NCI-H510A treated with DMSO at 0.1 percent for 48 hours (cell line): ENCODE measurements at regions not wholly inside any gene's neighbourhood (a gene's known extent, or its start where the extent isn't known, plus 50 kb on each side); places are given as distances from the start of the nearest gene placed in this dataset.
"Not testable (repeated sequence)": the region's sequence is repeated elsewhere in the genome, so short reads cannot be mapped to it uniquely, and the experiment has no call there.

Experiments
- DNase-seq: peaks from one replicate; lab custom pipeline; 2025; lab: John Stamatoyannopoulos, UW

DNA sequence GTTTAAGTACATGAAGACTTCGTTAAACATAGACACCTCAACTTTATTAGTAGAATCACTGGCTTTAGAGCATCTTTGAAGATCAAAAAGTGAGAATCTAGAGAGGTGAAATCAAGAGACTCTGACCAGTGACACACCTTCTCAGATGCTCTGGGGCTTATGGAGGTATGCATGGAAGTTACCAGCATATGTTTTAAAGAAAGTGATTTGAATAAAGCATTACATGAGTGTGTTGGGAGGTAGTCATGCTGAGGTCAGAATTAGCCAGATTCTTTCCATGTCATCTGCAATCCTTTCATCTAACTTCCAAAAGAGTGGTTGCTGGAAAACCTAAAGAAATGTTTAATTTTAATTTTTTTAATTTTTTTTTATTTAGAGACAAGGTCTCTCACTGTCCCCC is 658.0 kb upstream of the GOLIM4 start:
- DNase-seq = no peak

DNA sequence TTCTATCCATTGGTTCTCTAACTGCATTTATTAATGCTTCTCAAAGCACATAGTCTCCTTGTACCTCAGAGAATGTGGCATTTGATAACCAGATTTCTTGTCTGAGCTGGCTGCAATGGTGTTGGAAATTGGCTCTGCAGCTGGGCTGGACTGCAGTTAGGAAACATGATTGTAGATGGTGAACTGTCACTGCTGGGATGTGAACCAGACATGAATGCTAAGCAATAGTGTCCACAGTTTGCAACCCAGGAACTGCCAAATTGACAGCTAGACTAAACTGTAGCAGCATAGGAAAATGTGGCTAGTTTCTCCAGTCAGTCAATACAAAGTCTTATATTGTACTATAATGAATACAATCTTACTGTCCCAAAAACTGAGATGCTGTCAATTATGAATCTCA is 656.6 kb upstream of the GOLIM4 start:
- no peak for DNase-seq

DNA sequence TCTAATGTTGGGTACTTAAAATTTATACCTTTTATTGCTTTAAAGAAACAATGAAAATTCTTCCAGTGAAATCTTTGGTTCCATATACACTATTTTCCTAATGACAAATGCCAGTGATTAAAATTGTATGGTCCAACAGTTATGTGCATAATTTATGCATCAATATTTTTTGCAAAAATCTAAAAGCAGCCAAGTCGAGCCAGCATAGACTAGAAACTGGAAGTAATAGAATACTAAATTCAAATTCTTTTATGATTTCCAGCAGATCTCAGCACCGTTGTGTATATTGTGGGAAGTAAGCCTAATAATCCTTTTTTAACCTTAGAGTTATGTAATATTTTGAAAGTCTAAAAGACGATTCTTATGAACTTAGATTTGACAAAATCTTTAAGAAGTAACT is 652.0 kb upstream of the GOLIM4 start:
- DNase-seq = no peak

DNA sequence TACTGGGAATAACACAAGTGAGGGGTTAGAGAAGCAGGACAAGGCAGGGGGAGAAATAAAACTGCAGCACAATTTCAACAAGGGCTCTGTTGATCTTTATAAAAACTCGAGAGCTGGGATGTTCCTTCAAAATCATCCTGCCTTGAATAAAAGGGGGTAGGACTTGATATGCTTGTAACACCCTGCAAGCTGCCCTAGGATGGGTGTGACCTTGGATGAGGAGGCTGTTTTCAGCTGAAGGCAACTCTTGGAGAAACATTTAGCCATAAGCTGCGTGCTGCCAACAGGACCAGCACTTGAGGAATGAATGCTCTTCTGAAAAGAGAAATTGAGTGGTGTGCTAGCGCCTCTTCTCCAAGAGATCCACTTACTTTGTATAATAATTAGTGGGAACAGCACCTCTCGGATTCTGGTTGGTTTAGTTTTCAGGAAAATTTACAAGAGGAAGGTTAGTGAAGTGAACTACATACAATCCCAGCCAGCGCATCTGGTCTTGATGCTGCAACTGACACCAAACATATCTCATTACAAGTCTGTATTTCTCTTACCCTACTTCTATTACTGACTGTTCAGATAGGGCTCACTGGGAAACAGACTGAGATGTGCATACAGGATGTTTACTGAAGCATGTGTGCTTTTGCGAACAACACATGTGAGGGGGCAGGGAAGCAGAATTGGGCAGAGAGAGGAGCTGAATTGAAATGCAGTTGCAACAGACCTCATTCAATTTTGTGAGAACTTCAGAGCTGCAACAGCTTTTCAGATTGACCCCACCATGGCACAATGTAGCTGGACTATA is 643.0 kb upstream of the GOLIM4 start:
- DNase-seq = peak; percentile 41

DNA sequence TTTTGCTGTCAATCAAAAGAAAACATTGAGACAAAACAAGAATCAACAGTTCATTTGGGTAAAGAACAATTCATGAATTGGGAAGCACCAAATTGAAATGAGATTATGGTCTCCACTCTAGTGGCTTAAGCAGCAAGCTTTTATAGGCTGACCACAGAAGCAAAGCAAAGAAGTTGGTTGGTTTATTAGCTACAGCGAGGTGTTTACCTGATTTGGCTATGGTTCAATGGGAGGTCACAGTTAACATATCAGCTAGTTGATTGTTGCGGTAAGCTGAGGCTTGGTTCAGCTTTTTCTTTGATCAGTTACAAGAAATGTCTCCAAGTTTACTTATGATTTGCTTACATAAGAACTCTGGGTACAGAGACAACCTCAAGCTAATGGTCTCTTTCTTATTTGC is 640.5 kb upstream of the GOLIM4 start:
- peak; percentile 16 for DNase-seq

DNA sequence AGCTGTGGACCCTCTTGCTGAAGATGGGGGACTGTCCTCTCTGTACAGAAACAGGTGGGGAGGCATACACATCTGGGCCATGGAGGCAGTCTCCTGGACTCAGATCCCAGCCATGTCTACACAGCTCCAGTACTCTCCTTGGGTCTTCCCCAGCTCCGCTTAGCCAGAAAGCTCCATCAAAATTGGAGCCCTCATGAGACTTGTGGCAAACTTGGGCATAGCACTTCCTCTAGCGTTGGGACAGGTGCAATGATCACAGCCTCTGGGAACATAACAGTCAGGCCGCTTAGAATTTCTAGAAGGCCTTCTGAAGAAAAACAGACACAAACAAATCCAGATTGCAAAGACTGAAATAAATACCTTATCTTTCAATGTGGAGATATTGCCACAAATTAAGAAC is 634.3 kb upstream of the GOLIM4 start:
- DNase-seq = no peak

DNA sequence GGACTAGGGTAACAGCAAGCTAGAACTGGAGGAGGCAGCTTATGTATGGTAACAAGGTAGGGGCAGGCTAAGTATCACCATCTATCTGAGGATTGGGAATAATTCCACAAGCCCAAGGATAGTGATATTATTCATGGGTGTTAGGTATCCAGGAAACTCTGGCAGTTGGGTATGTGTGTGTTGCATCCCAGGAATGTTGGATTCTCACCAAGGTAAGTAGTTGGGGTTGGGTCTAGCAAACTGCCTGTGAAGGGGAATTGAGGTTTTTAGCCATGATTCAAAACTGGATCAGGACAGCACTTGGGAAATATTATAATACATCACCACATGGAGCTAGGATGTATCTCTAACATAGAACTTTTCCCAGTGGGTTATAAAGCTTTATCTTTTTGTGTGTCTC is 626.4 kb upstream of the GOLIM4 start:
- no peak for DNase-seq

DNA sequence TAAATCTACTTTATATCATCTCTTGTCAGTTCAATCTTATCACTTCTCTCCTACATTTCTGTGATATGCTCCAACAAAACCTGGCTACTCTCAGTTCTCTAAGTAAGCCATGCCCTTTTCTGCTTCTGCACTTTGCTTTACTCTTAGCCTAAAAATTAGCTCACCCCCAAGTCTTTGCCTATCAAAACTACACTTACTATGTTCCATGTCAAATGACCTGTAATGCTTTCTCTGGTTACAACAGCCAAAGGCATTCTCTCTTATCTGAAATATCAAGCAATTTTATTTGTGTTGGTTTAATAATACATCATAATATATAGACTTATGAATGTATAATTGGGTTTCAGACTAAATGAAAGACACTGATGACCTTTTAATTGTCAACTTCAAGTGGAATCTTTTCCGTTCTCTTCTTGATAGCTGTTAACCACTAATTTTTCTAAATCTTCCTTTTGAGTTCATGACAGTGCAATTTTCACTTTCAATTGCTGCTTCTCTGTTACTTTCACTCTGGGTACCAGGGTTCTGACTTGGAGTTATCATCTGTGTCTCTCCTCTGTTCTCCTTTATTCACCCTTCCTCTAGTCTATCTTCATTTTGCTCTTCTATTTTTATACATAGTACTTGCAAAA is 619.0 kb upstream of the GOLIM4 start:
- DNase-seq = no peak

DNA sequence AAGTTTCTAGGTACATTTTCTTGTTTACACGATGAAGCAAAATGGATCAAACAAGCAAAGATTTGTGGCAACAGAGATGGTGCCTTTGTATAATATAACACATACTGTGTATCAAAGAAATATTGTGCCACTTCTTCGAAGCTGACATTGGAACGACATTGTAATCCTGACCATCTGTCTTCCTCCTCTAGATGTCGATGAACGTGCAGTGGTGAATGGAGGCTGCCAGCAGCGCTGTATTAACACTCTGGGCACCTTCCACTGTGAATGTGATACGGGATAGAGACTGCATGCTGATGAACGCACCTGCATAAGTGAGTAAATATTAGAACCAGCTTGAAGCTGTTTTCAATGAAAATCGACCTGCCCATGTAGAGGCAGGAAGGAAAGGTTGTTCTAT is 613.3 kb upstream of the GOLIM4 start:
- peak; percentile 66 for DNase-seq

DNA sequence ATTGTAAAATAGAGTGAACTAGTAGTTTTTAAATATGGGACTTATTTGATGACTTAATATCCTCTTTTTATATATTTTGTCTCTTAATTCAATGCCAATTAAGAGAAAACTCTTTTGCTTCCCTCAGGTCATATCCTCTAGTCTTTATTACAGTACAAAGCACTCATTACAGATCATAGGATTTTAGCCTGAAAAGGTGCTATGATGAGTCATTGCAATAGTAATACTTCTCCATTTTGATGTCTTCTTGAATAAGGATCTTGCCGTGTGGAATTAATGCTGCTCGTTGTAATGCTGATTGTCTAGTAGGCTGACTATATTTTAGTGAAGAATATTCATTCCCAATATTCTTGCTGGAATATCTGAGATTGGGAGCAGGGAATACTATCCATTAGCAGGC is 612.2 kb upstream of the GOLIM4 start:
- no peak for DNase-seq

DNA sequence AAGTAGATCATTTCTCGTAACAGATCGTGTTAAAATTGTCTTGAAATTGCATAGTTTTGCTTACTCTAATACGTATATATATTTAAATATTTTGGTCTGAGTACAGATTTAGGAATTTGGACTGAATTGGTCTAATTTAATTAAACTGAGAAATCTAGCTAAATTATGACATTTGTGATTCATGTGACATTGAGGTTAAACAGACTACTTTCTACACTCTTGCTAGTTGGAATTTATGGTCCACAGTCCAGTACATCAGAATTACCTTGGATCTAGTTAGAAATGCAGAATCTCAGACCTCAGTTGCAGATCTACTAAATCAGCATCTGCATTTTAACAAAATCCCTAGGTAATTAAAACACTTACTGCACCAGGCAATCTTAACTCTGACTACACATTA is 609.7 kb upstream of the GOLIM4 start:
- no peak for DNase-seq

DNA sequence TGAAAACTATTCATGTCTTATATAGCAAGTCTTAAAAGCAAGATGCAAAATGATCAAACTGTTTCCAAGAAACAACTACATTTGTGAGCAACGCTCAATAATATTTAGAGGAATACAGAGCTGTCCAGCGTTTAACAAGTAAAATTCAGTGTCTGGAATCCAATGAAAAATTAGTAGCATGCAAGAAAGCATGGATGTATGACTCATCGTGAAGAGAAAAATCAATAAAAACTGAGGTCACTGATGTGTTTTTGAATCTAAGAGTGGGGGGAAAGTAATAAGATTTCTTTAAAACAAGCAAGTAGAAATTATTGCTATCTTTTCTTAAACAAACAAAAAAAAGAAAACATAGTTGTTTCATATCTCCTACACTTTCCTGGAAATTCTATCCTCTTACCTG is 600.3 kb upstream of the GOLIM4 start:
- no peak for DNase-seq

DNA sequence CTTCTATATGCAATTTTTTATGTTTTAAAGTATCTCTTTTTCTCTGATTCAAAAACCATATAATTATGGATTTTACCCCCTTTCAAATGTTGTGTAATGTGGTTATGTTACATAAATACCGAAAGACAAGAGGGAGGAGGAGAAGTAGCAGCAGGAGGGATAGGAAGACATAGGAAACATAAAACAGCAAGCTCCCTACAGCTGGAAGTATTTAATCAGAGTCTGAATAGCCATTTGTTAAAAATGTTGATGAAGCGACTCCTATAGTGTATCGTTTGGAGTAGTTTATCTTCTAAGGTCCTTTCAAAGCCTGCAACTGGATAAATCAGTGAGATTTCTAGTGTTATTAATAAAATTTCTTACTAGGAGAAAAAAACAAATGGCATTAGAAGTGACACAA is 598.1 kb upstream of the GOLIM4 start:
- DNase-seq = no peak

DNA sequence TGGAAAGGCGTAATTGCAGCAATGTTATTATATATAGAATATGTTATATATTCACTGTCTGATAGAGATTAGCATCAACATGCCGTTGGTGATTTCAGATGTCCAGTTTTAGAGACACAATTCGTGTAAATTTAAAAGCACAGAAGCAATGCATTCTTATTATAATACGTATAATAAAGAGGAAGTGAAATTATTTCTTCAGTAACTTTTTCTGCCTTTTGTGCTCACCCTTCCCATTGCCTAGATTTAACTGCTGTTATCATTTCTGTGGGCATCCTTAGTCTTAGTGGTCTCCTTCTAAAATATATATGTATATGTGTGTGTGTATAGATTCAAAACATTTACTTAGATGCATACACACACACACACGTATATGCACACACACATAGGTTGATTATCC is 592.5 kb upstream of the GOLIM4 start:
- no peak for DNase-seq

DNA sequence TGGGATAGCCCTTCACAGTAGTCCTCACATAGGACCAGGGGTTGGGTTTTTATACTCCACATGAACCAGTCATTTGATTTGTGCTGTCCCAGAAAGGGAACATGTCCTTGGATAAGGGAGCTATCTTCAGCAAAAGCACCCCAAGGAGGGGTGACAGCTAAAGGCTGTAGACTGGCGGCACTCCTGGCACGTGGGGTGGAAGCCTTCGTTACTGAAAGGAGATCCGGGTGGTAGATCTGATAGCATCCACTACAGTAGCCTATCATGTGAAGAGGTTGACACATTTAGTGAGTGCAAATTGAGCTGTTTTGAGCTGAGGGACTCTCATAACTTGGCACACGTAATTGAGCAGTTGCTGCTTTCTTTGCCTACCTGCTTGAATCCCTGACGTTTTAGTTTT is 588.8 kb upstream of the GOLIM4 start:
- no peak for DNase-seq

DNA sequence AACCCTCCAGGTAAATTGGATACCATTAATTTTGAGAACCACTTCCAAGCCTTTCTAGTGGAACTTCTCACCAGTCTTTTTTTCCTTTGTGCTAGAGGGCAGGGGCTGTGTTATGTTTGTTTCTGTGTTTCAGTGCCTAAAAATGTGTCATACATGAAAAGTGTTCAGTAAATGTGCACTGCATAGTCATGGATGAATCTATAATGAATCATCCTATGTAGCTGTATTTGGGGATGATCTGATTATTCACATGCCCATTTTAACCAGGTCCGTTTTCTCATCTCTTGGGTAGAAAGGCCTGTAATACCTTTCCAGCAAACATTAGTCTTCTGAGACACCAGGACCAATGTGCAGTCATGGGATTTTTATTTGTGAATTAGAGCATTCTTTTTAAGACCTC is 583.0 kb upstream of the GOLIM4 start:
- DNase-seq = no peak

DNA sequence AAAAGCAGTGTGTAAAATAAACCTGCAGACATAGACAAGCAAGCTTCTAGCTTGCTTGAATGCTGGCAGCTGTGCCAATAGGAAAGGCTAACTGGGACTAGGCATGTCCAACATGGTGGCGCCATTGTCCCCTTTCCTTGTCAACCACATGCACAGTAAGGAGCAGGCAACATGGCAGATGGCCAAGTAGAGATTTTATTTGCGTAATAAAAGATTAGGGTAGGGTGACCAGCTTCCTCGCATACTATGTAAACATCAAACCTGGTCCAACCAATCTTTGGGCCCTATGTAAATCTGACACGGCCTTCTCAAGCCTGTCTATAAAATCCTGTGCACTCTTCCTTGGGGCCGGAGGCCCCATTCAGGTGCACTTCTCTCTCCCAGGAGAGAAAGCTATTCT is 575.4 kb upstream of the GOLIM4 start:
- DNase-seq = peak; percentile 58

DNA sequence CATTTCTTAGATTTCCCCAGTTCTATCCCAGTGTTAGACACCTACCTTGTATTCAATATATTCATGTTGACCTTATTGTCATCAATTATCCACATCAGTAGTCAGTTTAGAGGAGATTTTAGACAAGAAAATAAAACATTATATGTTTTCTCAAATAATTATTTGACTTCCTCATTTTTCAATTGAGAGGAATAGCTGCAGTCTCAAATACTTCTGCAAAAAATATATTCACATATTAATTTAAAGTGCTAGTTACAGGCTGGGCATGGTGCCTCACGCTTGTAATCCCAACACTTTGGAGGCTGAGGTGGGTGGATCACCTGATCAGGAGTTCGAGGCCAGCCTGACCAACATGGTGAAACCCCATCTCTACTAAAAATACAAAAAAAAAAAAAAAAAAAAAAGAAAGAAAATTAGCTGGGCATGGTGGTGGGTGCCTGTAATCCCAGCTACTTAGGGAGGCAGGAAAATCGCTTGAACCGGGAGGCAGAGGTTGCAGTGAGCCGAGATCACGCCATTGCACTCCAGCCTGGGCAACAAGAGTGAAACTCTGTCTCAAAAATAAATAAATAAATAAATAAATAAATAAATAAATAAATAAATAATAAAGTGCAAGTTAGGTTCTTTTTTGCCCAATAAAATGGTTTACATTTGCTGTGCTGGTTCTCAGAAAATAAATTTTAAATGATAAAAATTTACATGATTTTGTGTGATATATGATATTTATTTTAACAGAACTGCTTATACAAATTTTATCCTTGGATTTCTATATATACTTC is 565.3 kb upstream of the GOLIM4 start:
- not testable (repeated sequence) for DNase-seq

DNA sequence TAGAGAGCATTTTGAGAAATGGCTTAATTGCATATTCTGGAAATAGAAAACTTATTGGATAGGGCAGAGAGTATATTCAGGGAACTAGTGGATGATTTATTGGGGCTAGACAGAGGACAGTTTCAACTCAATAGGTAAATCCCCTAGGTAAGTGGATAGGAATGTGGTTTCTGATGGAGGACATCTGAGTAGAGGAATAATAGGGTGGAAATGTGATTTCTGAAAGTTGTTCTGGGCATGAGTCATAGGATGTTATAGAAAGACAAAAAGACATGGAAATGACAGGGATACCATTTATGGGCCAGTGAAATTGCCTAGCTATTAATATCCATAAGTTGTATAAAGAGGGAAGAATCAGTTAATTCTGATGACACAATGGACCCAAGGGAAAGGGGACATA is 563.3 kb upstream of the GOLIM4 start:
- DNase-seq = no peak

DNA sequence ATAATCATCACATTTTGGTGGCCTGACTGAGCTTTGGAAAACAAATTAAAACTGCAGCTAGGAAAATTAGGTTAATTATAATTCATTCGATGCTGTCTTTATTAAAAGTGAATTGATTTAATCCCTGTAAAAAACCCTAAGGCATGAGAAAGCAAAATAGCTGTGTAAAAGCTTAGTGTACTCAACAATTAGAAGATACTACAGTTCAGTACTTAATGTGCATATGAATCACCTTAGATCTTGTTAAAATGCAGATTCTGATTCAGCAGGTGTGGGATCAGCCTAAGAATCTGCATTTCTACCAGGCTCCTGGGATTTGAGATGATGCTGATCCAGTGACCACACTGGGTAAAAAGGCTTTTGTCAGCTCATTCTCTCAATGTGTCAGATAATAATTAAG is 559.9 kb upstream of the GOLIM4 start:
- no peak for DNase-seq

DNA sequence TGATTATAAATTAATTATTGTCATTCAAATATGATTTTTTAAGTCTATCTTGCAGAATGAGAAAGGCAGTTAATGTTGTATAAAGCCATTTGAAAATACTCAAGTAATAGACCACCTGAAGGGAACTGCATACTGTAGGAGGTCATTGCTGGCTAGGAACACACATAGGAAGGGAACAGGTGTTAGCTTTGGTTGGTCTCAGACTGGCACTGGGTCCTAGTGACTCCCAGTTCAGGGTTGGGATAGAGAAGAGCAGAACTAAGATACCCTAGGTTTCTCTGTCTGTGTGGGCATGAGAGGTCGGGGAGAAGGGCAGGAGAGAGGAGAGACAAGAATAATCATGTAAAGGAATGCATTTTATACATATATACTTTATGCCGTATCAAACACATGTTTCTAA is 559.0 kb upstream of the GOLIM4 start:
- no peak for DNase-seq

DNA sequence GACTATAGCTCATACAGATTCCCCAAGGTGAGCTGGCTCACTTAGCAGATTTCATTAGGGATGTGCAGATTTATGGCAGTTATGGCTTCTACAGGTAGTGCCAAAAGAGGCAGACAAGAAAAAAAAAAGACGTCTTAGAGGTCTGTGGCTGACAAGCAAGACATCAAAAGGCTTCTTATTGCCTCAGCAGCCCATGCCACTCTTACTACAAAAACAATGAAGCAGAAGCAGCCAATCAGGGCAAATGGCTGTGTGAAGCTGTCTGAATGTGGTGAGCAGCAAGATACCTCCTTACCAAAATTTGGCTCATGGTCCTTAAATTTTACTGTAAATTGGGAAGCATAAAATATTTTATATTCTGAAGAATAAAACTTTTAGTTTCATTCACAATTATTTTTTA is 557.5 kb upstream of the GOLIM4 start:
- no peak for DNase-seq

DNA sequence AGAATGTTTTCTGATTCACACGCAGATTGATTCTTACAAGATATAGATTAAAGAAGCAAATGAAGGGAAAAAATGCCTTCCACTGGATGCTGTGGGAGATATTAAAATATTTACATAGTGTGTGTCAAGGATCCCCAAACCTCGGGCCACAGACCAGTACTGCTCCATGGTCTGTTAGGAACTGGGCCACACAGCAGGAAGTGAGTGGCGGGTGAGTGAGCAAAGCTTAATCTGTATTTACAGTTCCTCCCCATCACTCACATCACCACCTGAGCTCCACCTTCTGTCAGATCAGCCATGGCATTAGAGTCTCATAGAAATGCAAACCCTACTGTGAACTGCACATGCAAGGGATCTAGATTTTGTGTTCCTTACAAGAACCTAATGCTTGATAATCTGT is 552.6 kb upstream of the GOLIM4 start:
- no peak for DNase-seq
